IPS-15b (cell line): ENCODE measurements at regions not wholly inside any gene's neighbourhood (a gene's known extent, or its start where the extent isn't known, plus 50 kb on each side); places are given as distances from the start of the nearest gene placed in this dataset.

Experiments
- H3K27me3 ChIP-seq: one replicate; pipeline ENCODE4 v1.6.1; 2013; ENCODE audit warnings: low read length; ENCODE audit not compliant: control insufficient read depth, insufficient read depth
- H3K36me3 ChIP-seq: one replicate; pipeline ENCODE4 v1.6.1; 2013; ENCODE audit warnings: low read length; ENCODE audit not compliant: control insufficient read depth, insufficient read depth
- H3K4me1 ChIP-seq: one replicate; pipeline ENCODE4 v1.6.1; 2013; ENCODE audit warnings: mild to moderate bottlenecking, low read length; ENCODE audit not compliant: control insufficient read depth, insufficient read depth
- H3K4me3 ChIP-seq: one replicate; pipeline ENCODE4 v1.5.1; 2013; ENCODE audit warnings: low read depth, low read length
- H3K9ac ChIP-seq: one replicate; pipeline ENCODE4 v1.6.1; 2013; ENCODE audit warnings: low read depth, mild to moderate bottlenecking, low read length
- H3K9me3 ChIP-seq: one replicate; pipeline ENCODE4 v1.6.1; 2013; ENCODE audit warnings: mild to moderate bottlenecking, low read length; ENCODE audit not compliant: control insufficient read depth, insufficient read depth

GRCh38 chr2:240329116-240329665 lies 106.3 kb upstream of the GPC1 start:
- H3K4me1 ChIP-seq: no peaks in the 10 kb centered on the region
- no peaks in the 10 kb centered on the region for H3K9me3 ChIP-seq
- H3K36me3 ChIP-seq: no peaks in the 10 kb centered on the region
- no peaks in the 10 kb centered on the region for H3K27me3 ChIP-seq
- no peak overlapping the region for H3K4me3 ChIP-seq
- no peak overlapping the region for H3K9ac ChIP-seq

DNA sequence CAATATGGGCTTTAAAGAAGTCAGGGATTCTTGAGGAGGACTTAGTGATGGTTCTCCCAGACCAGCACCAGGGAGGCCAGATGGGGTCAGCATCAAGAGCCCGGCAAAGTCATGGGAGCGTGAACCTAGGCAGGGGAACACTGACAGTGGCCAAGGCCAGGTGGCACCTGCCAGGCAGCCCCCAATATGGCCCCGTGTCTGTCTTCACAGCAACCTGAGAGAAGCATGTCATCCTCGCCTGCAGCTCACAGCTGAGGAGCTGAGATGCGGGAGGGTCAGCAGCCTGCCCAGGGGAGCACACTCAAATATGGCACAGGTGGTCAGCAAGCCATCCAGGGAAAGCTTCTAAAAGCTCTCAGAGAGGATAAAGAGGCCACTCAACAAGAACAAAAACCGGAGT lies 105.7 kb upstream of the GPC1 start:
- Histone ChIP-seq H3K4me1 (no peaks in the 10 kb centered on the region), H3K27me3 (no peaks in the 10 kb centered on the region), H3K9me3 (no peaks in the 10 kb centered on the region), H3K9ac (no peak overlapping the region), H3K36me3 (no peaks in the 10 kb centered on the region), H3K4me3 (no peak overlapping the region)

- Histone ChIP-seq H3K4me1 (no peaks in the 10 kb centered on the region), H3K9ac (no peak overlapping the region), H3K36me3 (no peaks in the 10 kb centered on the region), H3K9me3 (no peaks in the 10 kb centered on the region), H3K4me3 (no peak overlapping the region), H3K27me3 (no peaks in the 10 kb centered on the region)
These were observed 101.5 kb upstream of the GPC1 start for GRCh38 chr2:240333985-240334384.

- Histone ChIP-seq H3K36me3 (no peaks in the 10 kb centered on the region), H3K9me3 (no peaks in the 10 kb centered on the region), H3K4me3 (no peak overlapping the region), H3K4me1 (no peaks in the 10 kb centered on the region), H3K9ac (no peak overlapping the region), H3K27me3 (no peaks in the 10 kb centered on the region)
These were observed 100.4 kb upstream of the GPC1 start for GRCh38 chr2:240335061-240335460.

- no peaks in the 10 kb centered on the region for H3K4me1 ChIP-seq
- no peak overlapping the region for H3K9ac ChIP-seq
- H3K36me3 ChIP-seq: no peaks in the 10 kb centered on the region
- no peak overlapping the region for H3K4me3 ChIP-seq
- H3K9me3 ChIP-seq: no peaks in the 10 kb centered on the region
- no peaks in the 10 kb centered on the region for H3K27me3 ChIP-seq
These were observed 98.5 kb upstream of the GPC1 start for GRCh38 chr2:240336820-240337427.

GRCh38 chr2:240338274-240338673 lies 97.2 kb upstream of the GPC1 start:
- H3K4me3 ChIP-seq: no peak overlapping the region
- H3K9ac ChIP-seq: no peak overlapping the region
- no peaks in the 10 kb centered on the region for H3K4me1 ChIP-seq
- H3K27me3 ChIP-seq: no peaks in the 10 kb centered on the region
- H3K9me3 ChIP-seq: no peaks in the 10 kb centered on the region
- H3K36me3 ChIP-seq: no peaks in the 10 kb centered on the region

DNA sequence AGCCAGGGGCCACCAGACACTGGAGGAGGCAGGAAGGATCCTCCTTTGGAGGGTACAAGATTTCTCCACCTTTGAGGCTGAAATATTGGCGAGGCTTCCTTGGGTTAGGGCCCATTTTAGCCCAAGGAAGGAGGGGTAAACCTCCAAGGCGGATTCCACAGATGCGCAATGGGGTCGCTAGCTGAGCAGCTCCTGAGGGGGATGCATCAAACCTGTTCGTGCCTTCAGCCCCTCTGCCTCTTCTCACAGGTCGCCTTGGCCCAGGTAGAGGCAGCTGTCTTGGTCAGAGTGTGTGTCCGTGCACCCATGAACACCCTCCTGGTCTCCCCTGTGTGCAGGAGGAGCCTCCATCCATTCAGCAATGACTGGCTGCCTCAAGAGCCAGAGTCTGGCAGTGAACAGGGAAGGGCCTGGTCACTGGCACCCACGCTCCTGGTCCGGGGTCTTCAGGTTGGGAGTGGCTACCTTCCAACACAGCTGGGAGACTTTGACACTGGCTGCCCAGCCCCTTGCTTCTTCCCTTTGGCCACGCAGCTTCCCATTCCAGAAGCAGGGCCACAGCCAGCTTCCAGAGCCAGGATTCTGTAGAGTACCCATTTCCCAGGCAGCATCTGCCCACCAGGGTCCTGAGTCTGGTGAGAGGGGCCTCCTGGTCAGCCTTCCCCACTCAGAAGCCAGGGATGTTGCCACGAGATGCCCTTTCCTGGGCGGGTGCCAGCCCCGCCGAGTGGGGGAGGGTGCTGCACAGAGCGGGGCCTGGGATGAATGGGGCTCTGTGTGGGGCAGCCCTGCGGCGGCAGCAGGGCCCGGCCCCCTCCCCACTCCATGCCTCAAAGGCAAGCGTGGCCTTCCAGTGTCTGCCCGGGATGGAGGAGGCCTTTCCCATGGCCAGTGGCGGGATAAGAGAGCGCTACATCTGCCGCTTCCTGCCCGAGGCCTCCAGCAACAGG lies 95.8 kb upstream of the GPC1 start:
- Histone ChIP-seq H3K9me3 (no peaks in the 10 kb centered on the region), H3K36me3 (no peaks in the 10 kb centered on the region), H3K4me3 (no peak overlapping the region), H3K27me3 (no peaks in the 10 kb centered on the region), H3K9ac (no peak overlapping the region), H3K4me1 (no peaks in the 10 kb centered on the region)

DNA sequence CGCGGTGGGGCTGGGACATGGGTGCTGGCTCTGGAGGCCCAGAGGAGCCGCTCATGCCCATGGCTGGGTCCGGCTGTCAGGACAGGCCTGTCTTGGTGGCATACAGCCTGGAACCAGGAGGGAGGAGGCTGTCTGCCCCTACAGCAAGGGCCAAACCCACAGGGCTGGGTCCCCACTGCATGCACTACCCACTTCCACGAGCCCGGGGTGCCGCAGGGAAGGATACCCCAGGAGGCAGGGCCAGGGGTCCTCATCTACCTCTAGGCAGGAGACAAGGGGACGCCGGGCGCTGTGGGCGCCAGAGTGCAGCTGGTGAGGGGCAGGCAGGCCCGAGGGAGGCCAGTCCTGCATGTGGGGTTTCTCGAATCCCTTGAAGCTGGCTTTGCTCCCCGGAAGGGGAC lies 95.1 kb upstream of the GPC1 start:
- Histone ChIP-seq H3K4me3 (no peak overlapping the region), H3K4me1 (no peaks in the 10 kb centered on the region), H3K36me3 (no peaks in the 10 kb centered on the region), H3K9ac (no peak overlapping the region), H3K9me3 (no peaks in the 10 kb centered on the region), H3K27me3 (no peaks in the 10 kb centered on the region)

DNA sequence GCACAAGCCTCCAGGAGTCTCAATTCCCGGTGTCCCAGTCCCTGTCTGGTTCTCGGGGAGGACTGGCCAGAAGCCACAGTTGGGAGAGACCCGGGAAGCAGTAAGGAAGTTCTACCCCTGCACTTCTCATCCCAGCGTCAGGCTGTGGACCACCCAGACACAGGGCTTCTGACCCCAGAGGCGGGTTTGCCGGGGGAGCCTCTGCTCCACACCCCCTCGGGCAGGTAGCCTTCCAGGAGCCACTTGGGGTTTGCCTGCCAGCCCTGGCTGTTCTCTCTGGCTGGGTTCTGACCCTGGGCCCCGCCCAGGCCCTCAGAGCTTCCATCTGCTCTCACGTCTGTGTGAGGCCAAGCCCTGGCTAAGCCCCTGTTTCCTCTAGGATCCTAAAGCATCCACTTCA lies 94.4 kb upstream of the GPC1 start:
- Histone ChIP-seq H3K4me1 (no peaks in the 10 kb centered on the region), H3K4me3 (no peak overlapping the region), H3K9ac (no peak overlapping the region), H3K27me3 (no peaks in the 10 kb centered on the region), H3K36me3 (no peaks in the 10 kb centered on the region), H3K9me3 (no peaks in the 10 kb centered on the region)

DNA sequence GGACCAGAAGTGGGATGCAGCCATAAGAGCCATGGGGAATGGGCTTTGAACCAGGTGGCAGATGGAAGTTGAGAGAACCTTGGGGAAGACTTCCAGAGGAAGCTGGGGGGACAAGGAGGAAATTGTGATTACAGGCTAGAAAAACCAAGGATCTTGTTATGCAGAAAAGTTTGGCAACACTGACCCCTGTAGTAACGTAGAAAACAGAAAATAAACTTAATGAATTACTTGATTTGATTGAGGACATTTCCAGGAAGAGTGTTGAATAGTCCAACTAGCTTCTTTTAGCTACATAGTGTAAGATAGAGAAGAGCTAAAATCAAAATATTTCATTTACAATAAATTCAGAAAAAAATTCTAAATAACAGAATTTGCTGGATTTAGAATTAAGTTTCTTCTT lies 91.9 kb upstream of the GPC1 start:
- H3K36me3 ChIP-seq: no peaks in the 10 kb centered on the region
- H3K9ac ChIP-seq: no peak overlapping the region
- no peaks in the 10 kb centered on the region for H3K9me3 ChIP-seq
- no peaks in the 10 kb centered on the region for H3K4me1 ChIP-seq
- no peak overlapping the region for H3K4me3 ChIP-seq
- no peaks in the 10 kb centered on the region for H3K27me3 ChIP-seq

DNA sequence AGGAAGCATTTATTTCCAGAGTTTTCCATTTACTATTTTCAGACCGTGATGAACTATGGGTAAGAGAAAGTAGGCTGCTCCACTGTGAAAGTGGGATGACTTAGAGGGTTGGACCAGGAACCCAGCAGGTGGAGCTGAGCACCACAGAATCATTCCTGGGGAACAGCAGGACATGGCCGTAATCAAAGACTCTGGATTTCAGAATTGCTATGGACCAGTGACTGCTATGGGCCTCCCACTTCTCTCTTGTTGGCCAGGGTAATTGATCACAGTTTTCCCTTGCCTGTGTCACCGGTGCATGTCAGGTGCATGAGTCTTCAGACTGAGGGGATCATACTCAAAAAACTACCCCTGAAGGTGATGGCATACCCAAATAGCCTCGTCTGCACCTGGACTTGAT lies 90.6 kb upstream of the GPC1 start:
- Histone ChIP-seq H3K27me3 (no peaks in the 10 kb centered on the region), H3K4me3 (no peak overlapping the region), H3K4me1 (no peaks in the 10 kb centered on the region), H3K36me3 (no peaks in the 10 kb centered on the region), H3K9ac (no peak overlapping the region), H3K9me3 (no peaks in the 10 kb centered on the region)
